KMS-11 (cell line): ENCODE measurements at regions not wholly inside any gene's neighbourhood (a gene's known extent, or its start where the extent isn't known, plus 50 kb on each side); places are given as distances from the start of the nearest gene placed in this dataset.

Experiments
- H2AFZ ChIP-seq: fragments of 200-600 bp; sonication (generic); 2 replicates; pipeline ENCODE4 v1.6.1; 2016; ENCODE audit warnings: antibody characterized with exemption, mixed run types, low read depth
- H3K27ac ChIP-seq: fragments of 200-600 bp; sonication (generic); 2 replicates; pipeline ENCODE4 v1.6.1; 2016; ENCODE audit warnings: mild to moderate bottlenecking, mixed run types
- H3K27me3 ChIP-seq: fragments of 200-600 bp; sonication (generic); 2 replicates; pipeline ENCODE4 v1.6.1; 2017; ENCODE audit warnings: mild to moderate bottlenecking, low read depth, mixed run types, moderate library complexity; ENCODE audit not compliant: insufficient read depth
- H3K36me3 ChIP-seq: fragments of 200-600 bp; sonication (generic); 2 replicates; pipeline ENCODE4 v1.6.1; 2017; ENCODE audit warnings: mild to moderate bottlenecking, mixed run types; ENCODE audit not compliant: insufficient read depth
- H3K4me1 ChIP-seq: fragments of 200-600 bp; sonication (generic); 2 replicates; pipeline ENCODE4 v1.6.1; 2016; ENCODE audit warnings: mild to moderate bottlenecking, low read depth, mixed run types; ENCODE audit not compliant: poor library complexity, severe bottlenecking
- H3K4me2 ChIP-seq: fragments of 200-600 bp; sonication (generic); 2 replicates; pipeline ENCODE4 v1.7.0; 2016; ENCODE audit warnings: mild to moderate bottlenecking, mixed run types
- H3K4me3 ChIP-seq: fragments of 200-600 bp; sonication (generic); IDR thresholded peaks from 2 replicates; pipeline ENCODE4 v1.6.1; 2017; ENCODE audit warnings: low read depth, low read length, mixed read lengths; ENCODE audit not compliant: insufficient read depth
- H3K79me2 ChIP-seq: fragments of 200-600 bp; sonication (generic); 2 replicates; pipeline ENCODE4 v1.6.1; 2016; ENCODE audit warnings: low read depth, mixed run types; ENCODE audit not compliant: insufficient read depth
- H3K9ac ChIP-seq: fragments of 200-600 bp; sonication (generic); 2 replicates; pipeline ENCODE4 v1.6.1; 2016; ENCODE audit warnings: mild to moderate bottlenecking, mixed run types
- H4K20me1 ChIP-seq: fragments of 200-600 bp; sonication (generic); 2 replicates; pipeline ENCODE4 v1.6.1; 2016; ENCODE audit warnings: mild to moderate bottlenecking, mixed run types; ENCODE audit not compliant: insufficient read depth
- CTCF ChIP-seq: fragments of 200-600 bp; sonication (generic); conservative IDR thresholded peaks from 2 replicates; pipeline ENCODE4 v1.6.1; 2017; ENCODE audit warnings: low read depth, mild to moderate bottlenecking, antibody characterized with exemption, low read length, moderate library complexity, mixed read lengths

GRCh38 chr5:1665803-1666202 is 133.8 kb downstream of the MRPL36 start:
- H3K36me3 ChIP-seq: no peaks in the 10 kb centered on the region
- no peak overlapping the region for H3K27ac ChIP-seq
- no peak overlapping the region for H3K4me2 ChIP-seq
- no peak for TF ChIP-seq CTCF
- no peak overlapping the region for H3K9ac ChIP-seq
- H3K4me3 ChIP-seq: no peak overlapping the region
- no peaks in the 10 kb centered on the region for H4K20me1 ChIP-seq
- H3K4me1 ChIP-seq: peaks cover 3% of the 10 kb centered on the region
- no peaks in the 10 kb centered on the region for H3K79me2 ChIP-seq
- no peak overlapping the region for H2AFZ ChIP-seq
- peaks cover 5% of the 10 kb centered on the region; the same call in 1 of the 2 replicates for H3K27me3 ChIP-seq

GRCh38 chr5:1665231-1665630 is 134.4 kb downstream of the MRPL36 start:
- Histone ChIP-seq H4K20me1 (no peaks in the 10 kb centered on the region), H3K4me2 (no peak overlapping the region), H3K79me2 (no peaks in the 10 kb centered on the region), H3K4me1 (peaks cover 3% of the 10 kb centered on the region), H3K27me3 (peaks cover 9% of the 10 kb centered on the region; the same call in 1 of the 2 replicates), H3K4me3 (no peak overlapping the region), H3K9ac (no peak overlapping the region), H2AFZ (no peak overlapping the region), H3K36me3 (no peaks in the 10 kb centered on the region), H3K27ac (no peak overlapping the region)
- TF ChIP-seq CTCF: no peak

GRCh38 chr5:1663186-1663585 is 136.5 kb downstream of the MRPL36 start:
- H3K4me1 ChIP-seq: peaks cover 3% of the 10 kb centered on the region
- H3K79me2 ChIP-seq: no peaks in the 10 kb centered on the region
- H3K4me2 ChIP-seq: no peak overlapping the region
- TF ChIP-seq CTCF: no peak
- H3K9ac ChIP-seq: no peak overlapping the region
- H3K27me3 ChIP-seq: peaks cover 22% of the 10 kb centered on the region; the same call in 1 of the 2 replicates
- H3K27ac ChIP-seq: no peak overlapping the region
- H3K36me3 ChIP-seq: no peaks in the 10 kb centered on the region
- H3K4me3 ChIP-seq: no peak overlapping the region
- H2AFZ ChIP-seq: no peak overlapping the region
- H4K20me1 ChIP-seq: no peaks in the 10 kb centered on the region

- no peak overlapping the region for H3K27ac ChIP-seq
- no peak for TF ChIP-seq CTCF
- H3K4me2 ChIP-seq: no peak overlapping the region
- H3K4me1 ChIP-seq: peaks cover 3% of the 10 kb centered on the region
- no peak overlapping the region for H3K9ac ChIP-seq
- H4K20me1 ChIP-seq: no peaks in the 10 kb centered on the region
- no peak overlapping the region for H2AFZ ChIP-seq
- H3K36me3 ChIP-seq: no peaks in the 10 kb centered on the region
- H3K79me2 ChIP-seq: no peaks in the 10 kb centered on the region
- peaks cover 26% of the 10 kb centered on the region; the same call in 1 of the 2 replicates for H3K27me3 ChIP-seq
- H3K4me3 ChIP-seq: no peak overlapping the region
Observed at GRCh38 chr5:1662559-1663085, 137.0 kb downstream of the MRPL36 start.
